Endodermal cell (in vitro differentiated cells): ENCODE measurements at regions not wholly inside any gene's neighbourhood (a gene's known extent, or its start where the extent isn't known, plus 50 kb on each side); places are given as distances from the start of the nearest gene placed in this dataset.

Source experiments
- DNase-seq: peaks from one replicate; pipeline ENCODE4 v3.0.0-alpha.2; 2017
- H3K27ac ChIP-seq: 2 replicates; pipeline ENCODE4 v1.5.1; 2013; ENCODE audit warnings: mild to moderate bottlenecking, low read depth, low read length, moderate library complexity
- H3K27me3 ChIP-seq: 2 replicates; pipeline ENCODE4 v1.6.1; 2013; ENCODE audit warnings: mild to moderate bottlenecking, low read length, moderate library complexity; ENCODE audit not compliant: insufficient read depth, control insufficient read depth, poor library complexity, severe bottlenecking
- H3K36me3 ChIP-seq: 2 replicates; pipeline ENCODE4 v1.7.0; 2013; ENCODE audit warnings: mild to moderate bottlenecking, low read length, moderate library complexity; ENCODE audit not compliant: control insufficient read depth, insufficient read depth
- H3K4me1 ChIP-seq: one replicate; pipeline ENCODE4 v1.7.0; 2013; ENCODE audit warnings: low read length; ENCODE audit not compliant: control insufficient read depth, insufficient read depth
- H3K4me3 ChIP-seq: 2 replicates; pipeline ENCODE4 v1.5.1; 2013; ENCODE audit warnings: mild to moderate bottlenecking, low read length, moderate library complexity
- H3K9ac ChIP-seq: 2 replicates; pipeline ENCODE4 v1.6.1; 2013; ENCODE audit warnings: mild to moderate bottlenecking, low read length, moderate library complexity; ENCODE audit not compliant: poor library complexity, severe bottlenecking; ENCODE audit errors: extremely low read depth
- H3K9me3 ChIP-seq: 2 replicates; pipeline ENCODE4 v1.6.1; 2013; ENCODE audit warnings: mild to moderate bottlenecking, low read length, moderate library complexity; ENCODE audit not compliant: control insufficient read depth
- H3K27ac Mint-ChIP-seq: 2 replicates; pipeline ENCODE4 v1.8.0; 2020; ENCODE audit warnings: mixed read lengths
- H3K27me3 Mint-ChIP-seq: 2 replicates; pipeline ENCODE4 v1.8.0; 2021; ENCODE audit warnings: mild to moderate bottlenecking, mixed read lengths; ENCODE audit not compliant: insufficient read depth
- H3K36me3 Mint-ChIP-seq: 2 replicates; pipeline ENCODE4 v1.8.0; 2020; ENCODE audit warnings: low read depth, mixed read lengths
- H3K4me1 Mint-ChIP-seq: 2 replicates; pipeline ENCODE4 v1.8.0; 2020; ENCODE audit warnings: mixed read lengths
- H3K4me3 Mint-ChIP-seq: 2 replicates; pipeline ENCODE4 v1.8.0; 2020; ENCODE audit warnings: mild to moderate bottlenecking, moderate library complexity, mixed read lengths
- H3K9me3 Mint-ChIP-seq: 2 replicates; pipeline ENCODE4 v1.8.0; 2020; ENCODE audit warnings: mild to moderate bottlenecking, mixed read lengths
- CTCF ChIP-seq: fragments of 200-600 bp; sonication (generic); conservative IDR thresholded peaks from 2 replicates; pipeline ENCODE4 v1.5.0; 2021; ENCODE audit warnings: antibody characterized with exemption, mild to moderate bottlenecking
- WGBS, 2 experiments: methylation state at CpG; one replicate each; pipeline versions ENCODE4 v1.1.5 to v1.1.7; 2013; ENCODE audit warnings: missing lambda C conversion rate in 2 of 2, mixed read lengths in 1 of 2; ENCODE audit not compliant: insufficient coverage in 1 of 2, insufficient read length in 1 of 2; 5-methylcytosine and 5-hydroxymethylcytosine counted together

GRCh38 chr3:176590722-176591121, 606.6 kb downstream of the TBL1XR1 start:
- Mint-ChIP-seq H3K9me3 (no peaks in the 10 kb centered on the region), H3K27me3 (no peaks in the 10 kb centered on the region), H3K4me1 (peaks cover 4% of the 10 kb centered on the region), H3K27ac (no peak overlapping the region), H3K36me3 (no peaks in the 10 kb centered on the region), H3K4me3 (no peak overlapping the region)
- no peaks in the 10 kb centered on the region for H3K36me3 ChIP-seq
- no peak overlapping the region for H3K27ac ChIP-seq
- no peak overlapping the region for H3K4me3 ChIP-seq
- no peak for TF ChIP-seq CTCF
- no peaks in the 10 kb centered on the region for H3K27me3 ChIP-seq
- 95% methylated on average over 1 of the region's 1 CpG; no CpG with 5 or more reads in 1 of the 2 experiments for WGBS, 2 experiments
- H3K9ac ChIP-seq = no peak overlapping the region
- DNase-seq = no peak
- no peaks in the 10 kb centered on the region for H3K9me3 ChIP-seq
- peaks cover 3% of the 10 kb centered on the region for H3K4me1 ChIP-seq

GRCh38 chr3:176587089-176587488, 610.2 kb downstream of the TBL1XR1 start:
- Histone ChIP-seq H3K9me3 (peaks cover 15% of the 10 kb centered on the region), H3K27me3 (no peaks in the 10 kb centered on the region), H3K9ac (no peak overlapping the region), H3K27ac (no peak overlapping the region), H3K36me3 (no peaks in the 10 kb centered on the region), H3K4me3 (no peak overlapping the region), H3K4me1 (no peaks in the 10 kb centered on the region)
- DNase-seq = no peak
- H3K27me3 Mint-ChIP-seq = no peaks in the 10 kb centered on the region
- no peak overlapping the region for H3K27ac Mint-ChIP-seq
- WGBS, 2 experiments = 84 to 92% methylated on average over 2 of the region's 2 CpGs
- H3K4me3 Mint-ChIP-seq = no peak overlapping the region
- TF ChIP-seq CTCF = no peak
- peaks cover 4% of the 10 kb centered on the region for H3K36me3 Mint-ChIP-seq
- H3K9me3 Mint-ChIP-seq = peaks cover 10% of the 10 kb centered on the region
- peaks cover 2% of the 10 kb centered on the region for H3K4me1 Mint-ChIP-seq

GRCh38 chr3:176584413-176585176, 612.7 kb downstream of the TBL1XR1 start:
- no peaks in the 10 kb centered on the region for H3K36me3 ChIP-seq
- no peaks in the 10 kb centered on the region for H3K27me3 Mint-ChIP-seq
- H3K27me3 ChIP-seq = no peaks in the 10 kb centered on the region
- peaks cover 15% of the 10 kb centered on the region for H3K9me3 ChIP-seq
- no peak for TF ChIP-seq CTCF
- H3K4me1 Mint-ChIP-seq = no peaks in the 10 kb centered on the region
- DNase-seq = no peak
- H3K27ac Mint-ChIP-seq = no peak overlapping the region
- H3K27ac ChIP-seq = no peak overlapping the region
- no peaks in the 10 kb centered on the region for H3K4me1 ChIP-seq
- H3K4me3 ChIP-seq = no peak overlapping the region
- H3K4me3 Mint-ChIP-seq = no peak overlapping the region
- H3K9me3 Mint-ChIP-seq = peaks cover 10% of the 10 kb centered on the region
- peaks cover 4% of the 10 kb centered on the region for H3K36me3 Mint-ChIP-seq
- H3K9ac ChIP-seq = no peak overlapping the region
